Endodermal cell (in vitro differentiated cells): ENCODE measurements at regions not wholly inside any gene's neighbourhood (a gene's known extent, or its start where the extent isn't known, plus 50 kb on each side); places are given as distances from the start of the nearest gene placed in this dataset.

Source experiments
- DNase-seq: peaks from one replicate; pipeline ENCODE4 v3.0.0-alpha.2; 2017
- H3K27ac ChIP-seq: 2 replicates; pipeline ENCODE4 v1.5.1; 2013; ENCODE audit warnings: mild to moderate bottlenecking, low read depth, low read length, moderate library complexity
- H3K27me3 ChIP-seq: 2 replicates; pipeline ENCODE4 v1.6.1; 2013; ENCODE audit warnings: mild to moderate bottlenecking, low read length, moderate library complexity; ENCODE audit not compliant: insufficient read depth, control insufficient read depth, poor library complexity, severe bottlenecking
- H3K36me3 ChIP-seq: 2 replicates; pipeline ENCODE4 v1.7.0; 2013; ENCODE audit warnings: mild to moderate bottlenecking, low read length, moderate library complexity; ENCODE audit not compliant: control insufficient read depth, insufficient read depth
- H3K4me1 ChIP-seq: one replicate; pipeline ENCODE4 v1.7.0; 2013; ENCODE audit warnings: low read length; ENCODE audit not compliant: control insufficient read depth, insufficient read depth
- H3K4me3 ChIP-seq: 2 replicates; pipeline ENCODE4 v1.5.1; 2013; ENCODE audit warnings: mild to moderate bottlenecking, low read length, moderate library complexity
- H3K9ac ChIP-seq: 2 replicates; pipeline ENCODE4 v1.6.1; 2013; ENCODE audit warnings: mild to moderate bottlenecking, low read length, moderate library complexity; ENCODE audit not compliant: poor library complexity, severe bottlenecking; ENCODE audit errors: extremely low read depth
- H3K9me3 ChIP-seq: 2 replicates; pipeline ENCODE4 v1.6.1; 2013; ENCODE audit warnings: mild to moderate bottlenecking, low read length, moderate library complexity; ENCODE audit not compliant: control insufficient read depth
- H3K27ac Mint-ChIP-seq: 2 replicates; pipeline ENCODE4 v1.8.0; 2020; ENCODE audit warnings: mixed read lengths
- H3K27me3 Mint-ChIP-seq: 2 replicates; pipeline ENCODE4 v1.8.0; 2021; ENCODE audit warnings: mild to moderate bottlenecking, mixed read lengths; ENCODE audit not compliant: insufficient read depth
- H3K36me3 Mint-ChIP-seq: 2 replicates; pipeline ENCODE4 v1.8.0; 2020; ENCODE audit warnings: low read depth, mixed read lengths
- H3K4me1 Mint-ChIP-seq: 2 replicates; pipeline ENCODE4 v1.8.0; 2020; ENCODE audit warnings: mixed read lengths
- H3K4me3 Mint-ChIP-seq: 2 replicates; pipeline ENCODE4 v1.8.0; 2020; ENCODE audit warnings: mild to moderate bottlenecking, moderate library complexity, mixed read lengths
- H3K9me3 Mint-ChIP-seq: 2 replicates; pipeline ENCODE4 v1.8.0; 2020; ENCODE audit warnings: mild to moderate bottlenecking, mixed read lengths
- WGBS, 2 experiments: methylation state at CpG; one replicate each; pipeline versions ENCODE4 v1.1.5 to v1.1.7; 2013; ENCODE audit warnings: missing lambda C conversion rate in 2 of 2, mixed read lengths in 1 of 2; ENCODE audit not compliant: insufficient coverage in 1 of 2, insufficient read length in 1 of 2; 5-methylcytosine and 5-hydroxymethylcytosine counted together
- TF ChIP-seq, protein P1 (sequence below): fragments of 200-600 bp; sonication (generic); conservative IDR thresholded peaks from 2 replicates; pipeline ENCODE4 v1.5.0; 2021; ENCODE audit warnings: antibody characterized with exemption, mild to moderate bottlenecking

DNA sequence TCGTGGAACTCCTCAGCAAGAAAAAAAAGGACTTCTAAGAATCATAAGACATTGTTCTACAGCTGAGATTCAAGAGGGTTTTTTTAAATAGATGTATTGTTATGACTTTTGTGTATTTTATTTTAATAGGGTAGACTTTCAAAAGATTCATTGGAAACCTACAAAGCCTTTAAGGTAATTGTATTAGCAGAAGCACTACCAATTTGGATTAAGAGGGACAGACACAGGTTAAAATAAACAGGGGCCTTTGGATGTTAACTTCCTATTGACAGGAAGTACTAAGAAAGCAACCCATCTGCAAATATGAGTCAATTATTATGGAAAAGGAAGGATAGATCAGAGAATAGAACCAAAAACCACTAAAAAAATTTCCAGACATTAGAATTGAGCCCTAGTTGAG, 153.5 kb downstream of the HDGFL1 start:
- peaks cover 2% of the 10 kb centered on the region for H3K4me1 Mint-ChIP-seq
- H3K36me3 Mint-ChIP-seq, result no peaks in the 10 kb centered on the region
- no peak overlapping the region for H3K4me3 Mint-ChIP-seq
- Histone ChIP-seq H3K27me3 (no peaks in the 10 kb centered on the region), H3K4me1 (no peaks in the 10 kb centered on the region), H3K27ac (no peak overlapping the region), H3K4me3 (no peak overlapping the region), H3K9ac (no peak overlapping the region), H3K36me3 (no peaks in the 10 kb centered on the region), H3K9me3 (peaks cover 24% of the 10 kb centered on the region)
- H3K9me3 Mint-ChIP-seq, result peaks cover 19% of the 10 kb centered on the region
- 81% methylated on average over 1 of the region's 1 CpG; no CpG with 5 or more reads in 1 of the 2 experiments for WGBS, 2 experiments
- TF ChIP-seq, protein P1, sequence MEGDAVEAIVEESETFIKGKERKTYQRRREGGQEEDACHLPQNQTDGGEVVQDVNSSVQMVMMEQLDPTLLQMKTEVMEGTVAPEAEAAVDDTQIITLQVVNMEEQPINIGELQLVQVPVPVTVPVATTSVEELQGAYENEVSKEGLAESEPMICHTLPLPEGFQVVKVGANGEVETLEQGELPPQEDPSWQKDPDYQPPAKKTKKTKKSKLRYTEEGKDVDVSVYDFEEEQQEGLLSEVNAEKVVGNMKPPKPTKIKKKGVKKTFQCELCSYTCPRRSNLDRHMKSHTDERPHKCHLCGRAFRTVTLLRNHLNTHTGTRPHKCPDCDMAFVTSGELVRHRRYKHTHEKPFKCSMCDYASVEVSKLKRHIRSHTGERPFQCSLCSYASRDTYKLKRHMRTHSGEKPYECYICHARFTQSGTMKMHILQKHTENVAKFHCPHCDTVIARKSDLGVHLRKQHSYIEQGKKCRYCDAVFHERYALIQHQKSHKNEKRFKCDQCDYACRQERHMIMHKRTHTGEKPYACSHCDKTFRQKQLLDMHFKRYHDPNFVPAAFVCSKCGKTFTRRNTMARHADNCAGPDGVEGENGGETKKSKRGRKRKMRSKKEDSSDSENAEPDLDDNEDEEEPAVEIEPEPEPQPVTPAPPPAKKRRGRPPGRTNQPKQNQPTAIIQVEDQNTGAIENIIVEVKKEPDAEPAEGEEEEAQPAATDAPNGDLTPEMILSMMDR, result no peak
- H3K27me3 Mint-ChIP-seq, result no peaks in the 10 kb centered on the region
- no peak for DNase-seq
- H3K27ac Mint-ChIP-seq, result no peak overlapping the region

DNA sequence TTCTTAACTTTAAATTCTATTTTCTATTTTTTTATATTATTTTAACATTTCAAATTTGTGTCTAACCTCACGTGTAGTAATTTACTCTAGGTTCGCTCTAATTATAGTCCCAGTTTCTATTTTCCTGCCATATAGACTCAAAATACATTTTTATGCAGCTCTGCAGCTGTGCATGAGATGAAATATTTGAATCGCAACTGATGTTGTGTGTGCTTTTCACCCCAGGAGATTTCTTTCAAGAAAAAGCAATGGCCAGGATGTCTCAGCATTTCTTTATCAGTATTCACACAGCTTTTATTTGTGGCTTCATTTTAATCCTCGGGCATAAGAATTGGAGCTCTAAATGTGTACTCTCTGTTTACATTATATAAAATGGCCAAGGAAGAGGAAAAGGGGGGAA, 157.6 kb downstream of the HDGFL1 start:
- Mint-ChIP-seq H3K27ac (no peak overlapping the region), H3K9me3 (peaks cover 18% of the 10 kb centered on the region), H3K4me1 (no peaks in the 10 kb centered on the region), H3K36me3 (no peaks in the 10 kb centered on the region), H3K27me3 (no peaks in the 10 kb centered on the region), H3K4me3 (no peak overlapping the region)
- no peaks in the 10 kb centered on the region for H3K4me1 ChIP-seq
- TF ChIP-seq, protein P1, result no peak
- H3K36me3 ChIP-seq, result no peaks in the 10 kb centered on the region
- WGBS, 2 experiments, result 57 to 81% methylated on average over 1 to 4 of the region's 4 CpGs
- no peak overlapping the region for H3K4me3 ChIP-seq
- no peak overlapping the region for H3K9ac ChIP-seq
- DNase-seq, result no peak
- peaks cover 20% of the 10 kb centered on the region for H3K9me3 ChIP-seq
- no peak overlapping the region for H3K27ac ChIP-seq
- H3K27me3 ChIP-seq, result no peaks in the 10 kb centered on the region

DNA sequence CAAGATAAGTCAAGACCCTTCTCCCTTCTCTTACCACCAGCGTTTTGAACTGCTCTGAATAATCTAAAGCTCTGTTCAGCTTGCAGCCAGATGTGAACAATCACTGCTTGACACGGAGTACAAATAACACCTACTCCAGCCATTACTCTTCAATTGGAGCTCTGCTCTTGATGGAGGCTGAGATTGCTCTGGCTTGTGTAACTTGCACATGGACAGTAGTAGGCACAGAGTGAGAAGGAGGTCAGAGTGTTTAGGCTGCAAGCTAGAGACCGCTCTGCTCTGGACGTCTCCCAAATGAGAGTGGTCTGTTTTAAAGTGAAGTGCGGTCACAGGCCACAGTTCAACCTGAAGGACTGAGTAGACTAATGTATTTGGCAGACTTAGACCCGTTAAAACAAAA, 158.3 kb downstream of the HDGFL1 start:
- no peak for DNase-seq
- Histone ChIP-seq H3K9me3 (peaks cover 13% of the 10 kb centered on the region), H3K4me3 (no peak overlapping the region), H3K27me3 (no peaks in the 10 kb centered on the region), H3K4me1 (no peaks in the 10 kb centered on the region), H3K36me3 (no peaks in the 10 kb centered on the region), H3K27ac (no peak overlapping the region), H3K9ac (no peak overlapping the region)
- Mint-ChIP-seq H3K36me3 (no peaks in the 10 kb centered on the region), H3K27me3 (no peaks in the 10 kb centered on the region), H3K9me3 (peaks cover 14% of the 10 kb centered on the region), H3K4me3 (no peak overlapping the region), H3K27ac (no peak overlapping the region), H3K4me1 (no peaks in the 10 kb centered on the region)
- TF ChIP-seq, protein P1, result no peak
- WGBS, 2 experiments, result 89 to 91% methylated on average over 5 to 6 of the region's 6 CpGs
